NCI-H82 treated with DMSO at 0.1 percent for 48 hours (cell line): ENCODE measurements at regions not wholly inside any gene's neighbourhood (a gene's known extent, or its start where the extent isn't known, plus 50 kb on each side); places are given as distances from the start of the nearest gene placed in this dataset.

Experiments
- DNase-seq: peaks from one replicate; lab custom pipeline; 2025; ENCODE audit not compliant: unreplicated experiment; lab: John Stamatoyannopoulos, UW

DNA sequence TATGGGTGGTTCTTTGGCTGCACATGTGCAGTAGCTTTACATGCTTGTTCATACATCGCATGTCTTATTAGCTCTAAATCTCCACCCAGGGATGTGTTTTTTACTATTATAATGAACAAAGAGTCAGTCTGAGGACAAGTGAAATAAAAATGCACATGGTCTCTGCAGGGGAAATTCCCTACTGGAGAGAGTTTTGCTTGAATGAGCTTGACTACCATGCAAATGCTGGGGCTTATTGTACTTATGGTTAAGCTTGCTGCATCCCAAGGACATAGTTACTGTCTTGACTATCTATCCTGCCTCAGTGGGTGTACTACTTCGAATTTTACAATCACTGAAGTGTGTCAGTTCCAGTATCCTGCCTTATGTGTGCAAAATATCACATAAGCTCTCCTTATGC is 362.7 kb downstream of the TDRD15 start:
- no peak for DNase-seq

DNA sequence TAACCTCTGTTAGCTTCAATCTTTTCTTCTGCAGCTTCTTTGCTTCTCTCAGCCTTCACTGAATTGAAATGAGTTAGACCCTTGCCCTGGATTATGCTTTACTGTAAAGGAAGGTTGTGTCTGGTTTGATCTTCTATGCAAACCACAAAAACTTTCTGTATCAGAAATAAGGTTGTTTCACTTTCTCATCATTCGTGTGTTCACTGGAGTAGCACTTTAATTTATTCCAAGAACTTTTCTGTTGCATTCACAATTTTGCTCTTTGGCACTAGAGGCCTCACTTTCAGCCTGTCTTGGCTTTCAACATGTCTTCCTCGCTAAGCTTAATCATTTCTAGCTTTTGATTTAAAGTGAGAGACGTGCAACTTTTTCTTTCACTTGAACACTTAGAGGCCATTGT is 365.3 kb downstream of the TDRD15 start:
- DNase-seq, result no peak

DNA sequence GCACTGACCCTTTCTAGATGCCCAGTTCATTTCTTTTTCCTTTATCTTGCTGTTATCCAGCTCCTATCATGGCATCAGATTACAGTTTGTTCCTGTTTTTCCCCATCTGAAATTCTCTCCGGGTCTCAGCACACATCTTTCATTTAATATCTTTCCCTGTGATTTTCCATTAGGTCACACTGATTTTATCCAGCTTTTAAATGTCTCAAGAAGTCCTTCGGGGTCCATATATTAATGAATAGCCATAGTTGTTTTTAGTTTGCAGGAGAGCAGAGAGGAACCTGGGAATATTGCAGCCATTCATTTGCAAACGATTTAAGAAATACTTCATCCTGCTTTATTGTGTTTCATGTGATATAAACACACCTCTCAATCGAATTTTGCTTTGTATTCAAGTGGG is 374.2 kb downstream of the TDRD15 start:
- no peak for DNase-seq

DNA sequence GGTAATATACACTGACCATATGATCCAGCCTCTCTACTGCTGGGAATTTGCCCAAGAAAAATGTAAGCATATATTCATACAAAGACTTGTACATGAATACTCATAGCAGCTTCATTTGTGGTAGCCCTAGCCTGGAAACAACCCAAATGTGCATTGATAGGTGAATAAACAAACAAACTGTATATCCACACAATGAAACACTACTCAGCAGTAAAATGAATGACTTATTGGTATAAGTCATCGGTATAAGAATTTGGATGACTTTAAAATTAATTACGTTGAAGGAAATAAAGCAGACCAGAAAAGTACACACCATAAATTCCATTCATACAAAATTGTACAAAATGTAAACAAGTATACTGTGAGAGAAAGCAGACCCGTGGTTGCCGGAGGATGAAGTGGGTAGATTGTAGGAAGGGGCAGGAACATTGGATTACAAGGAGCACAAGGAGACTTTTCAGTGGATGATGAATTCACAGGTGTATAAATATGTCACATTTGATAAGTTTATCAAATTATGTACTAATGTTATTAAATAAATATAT is 376.7 kb downstream of the TDRD15 start:
- no peak for DNase-seq

DNA sequence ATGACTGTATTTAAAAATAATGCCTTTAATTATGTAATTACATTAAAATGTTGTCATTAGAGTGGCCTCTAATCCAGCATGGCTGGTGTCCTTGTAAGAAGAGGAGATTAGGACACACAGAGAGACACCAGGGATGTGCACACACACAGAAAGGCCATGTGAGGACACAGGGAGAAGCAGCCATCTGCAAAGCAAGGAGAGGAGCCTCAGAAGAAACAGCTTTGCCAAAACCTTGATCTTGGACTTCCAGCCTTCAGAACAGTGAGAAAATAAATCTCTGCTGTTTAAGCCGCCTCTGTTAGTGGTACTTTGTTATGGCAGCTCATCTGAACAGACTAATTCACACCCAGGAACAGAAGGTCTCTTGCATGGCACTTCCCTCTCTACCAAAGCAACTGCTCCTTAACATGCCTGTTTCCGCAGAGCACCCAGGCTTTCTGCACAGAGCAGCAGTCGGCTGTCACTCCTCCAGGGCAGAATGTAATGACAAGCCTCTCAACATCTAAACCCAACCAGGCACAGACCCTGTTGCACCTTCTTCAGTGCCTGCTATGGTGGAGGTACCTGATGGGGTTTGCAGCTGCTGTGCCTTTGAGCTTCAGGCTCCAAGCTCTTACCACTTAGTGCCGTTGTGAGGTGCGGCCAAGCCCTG is 377.7 kb downstream of the TDRD15 start:
- peak; percentile 80 for DNase-seq

DNA sequence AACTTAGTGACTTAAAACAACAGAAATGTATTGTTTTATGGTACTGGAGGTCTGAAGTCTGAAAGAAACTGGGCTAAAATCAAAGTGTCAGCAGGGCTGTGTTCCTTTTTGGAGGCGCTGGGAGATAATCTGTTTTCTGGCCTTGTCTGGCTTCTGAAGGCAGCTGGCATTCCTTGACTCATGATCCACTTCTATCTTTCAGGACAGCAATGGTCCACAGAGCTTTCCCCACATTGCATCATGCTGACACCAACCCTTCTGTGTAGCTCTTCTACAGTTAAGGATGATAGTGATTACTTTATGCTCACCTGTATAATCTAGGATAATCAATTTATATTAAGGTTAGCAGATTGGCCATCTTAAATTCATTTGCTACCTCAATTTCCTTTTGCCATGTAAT is 392.1 kb downstream of the TDRD15 start:
- DNase-seq, result peak; percentile 28

DNA sequence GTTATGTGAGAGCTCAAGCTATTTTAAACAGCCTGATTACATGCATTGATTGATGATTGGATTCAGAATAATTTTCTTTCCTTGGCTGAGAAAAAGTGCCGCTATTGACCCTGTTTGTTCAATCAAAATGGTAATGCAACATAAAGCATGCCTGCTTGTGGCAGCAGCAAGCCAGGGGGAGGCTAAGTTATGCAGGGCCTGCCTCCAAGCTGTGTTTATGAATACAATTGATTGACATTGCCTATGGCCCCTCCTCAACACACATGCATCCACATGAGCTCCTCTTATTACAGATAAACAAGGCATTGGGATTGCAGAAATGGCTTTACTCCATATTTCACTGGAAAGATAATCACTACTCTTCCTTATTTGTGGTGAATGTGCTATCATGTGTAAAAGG is 395.6 kb downstream of the TDRD15 start:
- DNase-seq, result no peak

DNA sequence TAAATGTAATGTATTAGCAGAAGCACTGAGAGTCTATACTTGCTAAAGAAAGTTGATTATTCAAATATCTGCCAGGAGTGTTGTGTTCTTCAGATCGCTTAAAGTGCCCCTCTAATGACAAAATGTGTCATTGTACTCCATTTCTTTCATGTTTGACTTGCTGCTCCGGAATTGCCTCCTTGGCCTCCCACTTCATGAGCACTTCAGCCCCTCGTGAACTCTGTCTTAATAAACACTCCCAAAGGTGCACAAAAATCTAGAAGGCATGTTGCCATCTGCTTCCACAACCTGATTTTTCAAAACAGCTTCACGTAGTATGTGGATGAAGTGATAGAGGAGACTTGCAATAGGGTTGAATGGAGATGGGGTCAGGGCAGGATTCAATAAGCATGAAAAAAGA is 396.1 kb downstream of the TDRD15 start:
- no peak for DNase-seq

DNA sequence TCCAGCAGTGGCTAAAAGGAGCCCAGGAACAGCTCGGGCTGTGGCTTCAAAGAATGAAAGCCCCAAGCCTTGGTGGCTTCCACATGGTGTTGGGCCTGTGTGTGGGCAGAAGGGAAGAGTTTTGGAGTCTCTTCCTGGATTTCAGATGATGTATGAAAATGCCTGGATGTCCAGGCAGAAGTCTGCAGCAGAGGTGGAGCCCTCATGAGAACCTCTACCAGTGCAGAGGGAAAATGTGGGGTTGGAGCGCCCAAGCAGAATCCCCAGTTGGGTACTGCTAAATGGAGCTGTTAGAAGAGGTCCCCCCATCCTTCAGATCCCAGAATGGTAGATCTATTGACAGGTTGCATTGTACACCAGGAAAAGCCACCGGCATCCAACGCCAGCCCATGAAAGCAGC is 412.1 kb downstream of the TDRD15 start:
- no peak for DNase-seq

DNA sequence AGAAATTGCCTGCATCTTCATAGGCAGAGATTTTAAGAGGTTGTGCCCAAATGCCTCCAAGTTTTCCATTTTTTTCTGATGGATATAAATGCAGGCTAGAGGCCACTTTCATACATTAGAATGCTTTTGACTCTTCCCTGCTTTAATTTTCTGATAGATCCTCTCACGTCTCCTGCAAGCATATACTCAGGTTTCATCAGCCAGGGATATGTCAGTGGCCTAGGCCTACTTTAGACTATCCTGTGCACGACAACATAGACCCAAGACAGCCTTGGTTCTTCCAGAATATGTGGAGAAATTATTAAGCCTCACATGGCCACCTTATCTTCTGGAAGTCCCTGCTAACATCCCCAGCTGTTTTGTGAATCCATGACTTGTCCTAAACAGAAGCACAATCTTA is 415.9 kb downstream of the TDRD15 start:
- no peak for DNase-seq

DNA sequence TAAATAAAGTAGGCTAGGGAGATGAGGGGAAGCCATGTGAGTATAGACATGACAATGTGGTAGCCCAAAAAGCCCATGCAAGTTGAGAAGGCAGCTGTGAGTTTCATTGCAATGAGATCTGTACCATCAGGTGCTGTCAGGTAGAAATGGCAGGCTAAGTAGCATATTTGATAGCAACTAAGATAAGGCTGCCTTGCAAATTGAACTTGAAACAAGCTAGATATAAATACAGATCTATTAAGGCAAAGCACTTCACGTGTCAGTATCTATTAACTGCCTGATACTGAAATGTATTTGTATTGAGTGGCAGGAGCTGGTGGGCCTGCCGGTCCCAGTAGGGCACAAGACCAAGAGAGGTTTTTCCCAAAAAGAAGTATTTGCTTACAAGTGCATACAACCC is 419.9 kb downstream of the TDRD15 start:
- DNase-seq, result no peak

DNA sequence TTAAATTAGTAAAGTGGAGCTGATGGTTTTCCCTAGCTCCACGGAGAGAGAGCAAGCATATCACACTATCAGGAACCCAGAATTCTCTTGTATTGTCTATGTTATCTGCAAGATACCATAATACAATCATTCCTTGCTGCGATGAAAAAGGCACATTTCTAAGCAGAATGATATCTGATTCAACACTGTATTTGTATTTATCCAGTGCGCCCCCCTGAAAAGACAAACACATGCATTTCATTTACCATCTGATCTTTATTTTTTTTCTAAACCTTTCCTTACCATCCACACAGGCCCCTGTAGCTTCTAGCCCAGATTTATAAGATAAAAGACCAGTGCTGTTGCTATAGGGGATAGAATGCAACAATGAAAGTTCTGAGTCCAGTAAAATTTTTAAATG is 420.6 kb downstream of the TDRD15 start:
- no peak for DNase-seq

DNA sequence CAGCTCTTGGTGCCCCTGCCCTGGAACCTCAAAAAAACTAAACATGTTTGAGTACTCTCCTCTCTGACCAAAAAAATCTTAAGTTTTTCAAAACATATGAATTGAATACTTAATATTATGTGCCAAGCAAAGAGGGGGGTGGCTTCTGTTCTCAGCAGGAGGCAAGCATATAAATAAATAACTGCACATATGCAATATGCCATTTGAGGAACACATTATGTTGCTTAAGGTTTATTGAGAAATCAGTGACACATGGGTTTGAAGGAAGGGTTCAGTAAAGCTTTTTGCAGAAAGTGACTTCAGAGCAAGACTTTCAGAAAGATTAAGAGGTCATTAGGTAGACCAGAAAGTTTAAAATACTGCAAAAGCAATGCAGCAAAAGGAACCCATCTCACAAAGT is 429.2 kb downstream of the TDRD15 start:
- DNase-seq, result no peak

DNA sequence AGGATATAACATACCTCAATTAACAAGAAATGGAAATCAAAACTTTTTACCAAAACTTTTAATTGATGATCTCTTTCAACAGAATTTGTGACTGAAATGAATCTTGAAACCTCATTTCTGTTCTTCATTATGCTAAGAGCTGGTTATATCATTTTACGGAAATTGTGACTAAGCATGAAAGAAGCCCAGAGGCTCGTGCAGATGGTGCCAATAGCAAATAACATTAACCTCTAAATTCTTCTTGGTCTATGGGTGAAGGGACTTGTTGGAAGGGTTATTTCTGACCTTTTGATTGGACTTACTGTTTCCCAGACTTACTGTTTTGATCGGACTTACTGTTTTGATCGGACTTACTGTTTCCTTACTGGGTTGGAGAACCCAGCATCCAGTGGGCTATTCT is 435.6 kb downstream of the TDRD15 start:
- no peak for DNase-seq

DNA sequence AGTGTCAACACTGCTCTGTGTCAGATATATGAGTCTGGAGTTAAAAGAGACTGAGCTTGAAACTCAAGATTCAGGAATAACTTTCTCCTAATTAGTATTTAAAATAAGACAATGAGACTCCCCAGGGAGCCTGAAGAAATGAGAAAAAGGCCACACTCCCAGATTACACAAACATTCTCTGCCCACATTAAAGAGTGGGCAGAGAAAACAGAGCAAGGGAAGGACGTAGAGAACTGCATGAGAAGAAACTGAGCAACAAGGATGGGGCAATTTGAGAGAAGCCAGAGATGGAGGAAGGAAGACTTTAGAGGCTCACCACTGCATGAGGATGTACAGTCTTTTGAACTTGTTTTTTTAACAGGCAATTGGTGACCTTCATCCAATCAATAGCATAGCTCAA is 438.2 kb downstream of the TDRD15 start:
- DNase-seq, result no peak

DNA sequence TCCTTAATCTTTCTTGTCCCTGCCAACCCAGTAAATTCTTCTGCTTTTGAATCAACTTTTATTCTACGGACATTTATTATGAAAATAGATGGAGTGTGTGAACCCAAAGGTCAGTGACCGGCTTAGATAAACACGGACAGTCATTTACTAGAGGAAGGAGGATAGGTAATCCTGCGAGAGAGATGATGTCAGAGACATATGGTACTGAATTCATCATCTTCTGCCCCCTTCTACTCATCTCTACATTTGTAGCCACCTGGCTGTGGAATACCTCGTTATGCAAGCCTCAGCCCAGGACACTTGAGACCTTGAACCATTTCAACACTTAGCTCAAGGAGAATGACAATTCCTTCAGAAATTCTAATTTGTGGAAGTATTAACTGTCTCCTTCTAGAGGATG is 443.6 kb downstream of the TDRD15 start:
- DNase-seq, result no peak

DNA sequence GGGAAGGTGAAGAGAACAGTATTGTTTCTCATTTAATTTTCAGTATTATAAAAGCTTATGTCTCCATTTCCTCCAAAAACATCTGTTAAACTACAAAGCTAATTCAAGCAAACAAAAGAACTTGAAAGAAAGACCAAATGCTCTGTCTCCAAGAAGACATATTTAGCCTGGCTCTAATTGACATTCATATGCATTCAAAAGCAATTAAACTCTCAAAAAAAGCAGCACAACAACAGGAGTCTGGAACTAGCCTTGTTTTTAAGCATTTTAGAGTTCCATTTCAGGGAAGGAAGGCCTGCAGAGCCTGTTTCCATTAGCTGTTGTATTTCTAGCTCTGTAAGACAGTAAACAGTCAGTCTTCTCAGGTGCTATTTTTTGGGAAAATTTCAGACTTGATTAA is 447.9 kb downstream of the TDRD15 start:
- no peak for DNase-seq

DNA sequence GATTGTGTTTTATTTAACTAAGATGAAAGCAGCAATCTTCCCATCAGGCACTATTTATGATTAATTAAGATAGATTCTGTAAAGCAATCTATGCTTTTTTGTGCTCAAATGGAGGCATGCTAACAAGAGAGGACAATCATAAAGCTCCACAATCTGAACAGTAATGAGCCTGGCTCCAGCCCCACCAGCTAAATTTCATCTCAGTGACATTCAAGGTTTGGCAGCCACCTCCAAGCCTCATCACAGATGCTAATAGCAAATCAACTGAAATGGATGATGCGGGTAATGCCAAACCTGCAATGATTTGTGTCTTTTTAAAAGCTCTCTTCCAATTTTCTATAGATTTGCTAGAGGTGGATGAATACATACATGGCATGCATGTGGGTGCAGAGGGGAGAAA is 456.6 kb downstream of the TDRD15 start:
- DNase-seq, result no peak

DNA sequence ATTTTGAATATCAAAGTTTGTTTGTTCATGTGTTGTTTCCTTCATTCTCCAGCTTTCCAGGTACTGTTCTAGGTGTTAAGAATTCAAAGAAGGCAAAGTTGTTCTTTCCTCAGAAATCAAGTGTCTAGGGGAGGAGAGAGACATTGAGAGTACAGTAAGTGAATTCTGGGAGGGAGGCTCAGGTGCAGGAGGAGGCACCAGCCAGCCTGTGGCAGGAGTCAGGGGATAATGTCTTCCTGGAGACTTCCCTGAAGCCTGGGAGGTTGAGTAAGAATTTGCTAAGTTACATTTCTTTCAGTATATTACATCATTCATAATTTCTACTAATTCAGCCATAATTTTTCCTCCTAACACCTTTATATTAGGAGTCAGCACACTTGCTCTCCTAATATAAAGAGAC is 462.1 kb downstream of the TDRD15 start:
- DNase-seq, result no peak

DNA sequence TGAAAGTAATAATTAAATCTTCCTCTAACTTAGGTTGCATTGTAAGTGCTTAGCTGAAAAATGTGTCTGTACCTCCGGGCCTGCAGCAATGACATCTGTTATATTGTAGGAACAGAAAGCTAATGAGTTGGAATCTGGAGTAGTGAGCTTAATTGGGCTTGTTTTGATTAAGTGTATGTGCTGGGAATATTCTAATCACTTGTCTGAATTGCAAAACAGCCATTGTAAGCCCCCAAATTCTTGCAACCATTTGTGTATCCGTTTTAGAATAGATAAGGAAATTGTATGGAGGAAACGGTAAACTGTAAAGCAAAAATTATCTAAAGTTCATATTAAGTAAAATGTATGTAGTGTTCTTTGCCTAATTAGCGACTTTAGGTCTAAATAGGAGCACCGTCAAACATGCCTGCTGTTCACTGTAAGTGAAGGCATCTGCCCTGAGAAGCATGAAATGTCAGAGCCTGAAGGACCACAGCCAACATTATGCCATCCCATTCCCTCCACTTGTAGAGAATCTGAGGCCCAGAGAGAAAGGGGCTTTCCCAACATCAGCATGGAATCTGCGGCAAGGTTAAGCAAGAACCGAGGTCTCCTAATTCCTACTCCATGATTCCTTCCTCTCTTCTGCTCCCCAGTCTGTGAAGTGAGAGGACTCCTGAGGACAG is 466.4 kb downstream of the TDRD15 start:
- DNase-seq, result no peak

DNA sequence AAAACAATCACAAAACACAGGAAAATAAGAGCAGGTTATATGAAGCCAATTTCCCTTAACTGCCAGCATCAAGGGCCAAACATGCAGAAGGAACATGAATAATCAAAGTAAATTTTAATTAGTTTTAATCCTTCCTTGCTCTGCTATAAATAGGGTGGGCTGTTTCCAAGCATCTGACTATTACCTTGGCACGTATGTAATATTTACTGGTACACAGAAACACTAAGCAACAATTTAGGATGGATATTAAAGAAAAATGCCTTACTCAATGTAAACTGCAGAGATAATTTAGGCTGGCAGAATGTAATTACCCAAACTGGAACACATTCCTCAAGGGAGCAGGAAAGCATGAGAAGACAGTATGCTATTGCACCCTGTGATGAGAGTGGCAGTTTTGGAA is 468.2 kb downstream of the TDRD15 start:
- no peak for DNase-seq

DNA sequence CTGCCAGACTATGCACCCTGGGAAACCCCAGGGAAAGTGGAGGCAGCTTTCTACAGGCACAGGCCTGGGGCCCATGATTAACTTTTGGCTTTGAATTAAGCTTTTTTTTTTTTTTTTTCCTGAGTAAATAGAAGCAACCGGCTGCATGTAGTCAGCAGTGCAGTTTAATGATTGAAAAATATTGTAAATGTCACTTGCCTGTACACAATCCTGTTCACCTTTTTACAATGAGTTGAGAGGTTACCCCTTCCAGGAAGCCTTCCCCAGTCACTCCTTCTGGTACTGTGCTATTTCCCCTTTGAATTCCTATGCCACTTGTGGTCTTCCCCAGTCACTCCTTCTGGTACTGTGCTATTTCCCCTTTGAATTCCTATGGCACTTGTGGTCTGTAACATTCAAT is 475.6 kb downstream of the TDRD15 start:
- DNase-seq, result no peak

DNA sequence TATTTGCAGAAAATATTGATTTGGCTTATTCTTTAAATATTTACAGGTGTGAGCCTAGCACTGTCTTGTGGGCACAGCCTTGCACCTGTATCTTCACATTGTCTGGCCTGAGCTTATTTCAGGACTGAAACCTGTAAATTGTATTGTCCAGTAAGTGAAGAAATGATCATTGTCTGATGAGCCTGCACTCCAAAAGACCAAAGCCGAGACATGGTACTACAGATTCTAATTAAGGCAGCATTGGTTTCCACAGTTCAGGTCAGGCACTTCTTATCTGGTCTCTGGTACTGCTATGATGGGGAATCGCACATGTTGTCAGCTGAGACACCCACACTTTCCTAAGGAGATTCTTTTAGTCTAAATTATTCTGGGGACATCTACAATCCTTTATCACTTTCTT is 479.0 kb downstream of the TDRD15 start:
- no peak for DNase-seq
